Ecto neural progenitor cell (in vitro differentiated cells): ENCODE measurements at regions not wholly inside any gene's neighbourhood (a gene's known extent, or its start where the extent isn't known, plus 50 kb on each side); places are given as distances from the start of the nearest gene placed in this dataset.
"Not testable (repeated sequence)": the region's sequence is repeated elsewhere in the genome, so short reads cannot be mapped to it uniquely, and the experiment has no call there.

Experiments
- DNase-seq: peaks from one replicate; pipeline ENCODE4 v3.0.0-alpha.2; 2018; ENCODE audit warnings: low spot score

GRCh38 chr4:81816031-81816761, 344.5 kb upstream of the RASGEF1B start:
- DNase-seq = no peak

GRCh38 chr4:81814987-81815541, 343.4 kb upstream of the RASGEF1B start:
- no peak for DNase-seq

GRCh38 chr4:81811562-81812293, 340.0 kb upstream of the RASGEF1B start:
- no peak for DNase-seq

- DNase-seq = no peak
Observed at GRCh38 chr4:81808011-81808672, 336.4 kb upstream of the RASGEF1B start.

DNA sequence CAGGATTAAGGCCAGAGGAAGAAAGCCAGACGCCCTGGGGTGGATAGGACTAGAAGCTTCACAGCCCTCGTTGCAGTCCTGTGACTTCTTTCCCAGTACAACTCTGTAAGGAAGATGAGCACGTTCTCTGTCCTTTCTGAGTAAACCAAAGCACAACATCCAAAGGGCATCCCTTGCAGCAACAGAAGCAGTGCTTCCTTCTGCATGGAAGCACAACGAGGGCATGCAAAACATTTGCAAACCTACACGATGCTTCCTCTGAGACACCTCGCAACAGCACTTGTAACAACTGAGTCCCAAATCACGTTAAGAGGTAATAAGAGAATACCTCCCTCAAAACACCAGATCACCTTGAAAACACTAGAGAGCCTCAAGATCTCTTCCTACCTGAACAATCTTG, 335.7 kb upstream of the RASGEF1B start:
- no peak for DNase-seq

DNA sequence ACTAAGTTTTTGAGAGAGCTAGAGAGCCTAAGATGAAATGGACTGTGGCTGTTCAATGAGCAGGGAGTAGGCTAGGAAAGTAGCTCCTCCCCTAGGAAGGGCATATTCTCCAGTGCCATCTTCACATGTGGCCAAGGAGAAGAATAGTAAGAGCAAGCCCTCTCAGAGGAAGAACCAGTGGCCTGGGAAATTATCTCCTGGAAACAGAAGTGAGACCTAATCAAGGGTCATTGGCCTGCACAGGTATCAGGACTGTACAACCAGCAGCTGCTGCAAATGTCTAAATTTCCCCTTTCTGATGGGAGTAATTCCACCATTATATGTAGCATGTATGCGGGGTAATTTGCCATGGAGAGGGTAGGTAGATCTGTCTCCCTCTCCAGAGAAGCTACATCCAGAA, 334.8 kb upstream of the RASGEF1B start:
- no peak for DNase-seq

- DNase-seq = no peak
Observed at GRCh38 chr4:81804849-81805248, 333.1 kb upstream of the RASGEF1B start.

- DNase-seq = no peak
Observed at GRCh38 chr4:81802285-81802846, 330.7 kb upstream of the RASGEF1B start.

- DNase-seq = no peak
Observed at GRCh38 chr4:81799371-81799770, 327.7 kb upstream of the RASGEF1B start.

DNA sequence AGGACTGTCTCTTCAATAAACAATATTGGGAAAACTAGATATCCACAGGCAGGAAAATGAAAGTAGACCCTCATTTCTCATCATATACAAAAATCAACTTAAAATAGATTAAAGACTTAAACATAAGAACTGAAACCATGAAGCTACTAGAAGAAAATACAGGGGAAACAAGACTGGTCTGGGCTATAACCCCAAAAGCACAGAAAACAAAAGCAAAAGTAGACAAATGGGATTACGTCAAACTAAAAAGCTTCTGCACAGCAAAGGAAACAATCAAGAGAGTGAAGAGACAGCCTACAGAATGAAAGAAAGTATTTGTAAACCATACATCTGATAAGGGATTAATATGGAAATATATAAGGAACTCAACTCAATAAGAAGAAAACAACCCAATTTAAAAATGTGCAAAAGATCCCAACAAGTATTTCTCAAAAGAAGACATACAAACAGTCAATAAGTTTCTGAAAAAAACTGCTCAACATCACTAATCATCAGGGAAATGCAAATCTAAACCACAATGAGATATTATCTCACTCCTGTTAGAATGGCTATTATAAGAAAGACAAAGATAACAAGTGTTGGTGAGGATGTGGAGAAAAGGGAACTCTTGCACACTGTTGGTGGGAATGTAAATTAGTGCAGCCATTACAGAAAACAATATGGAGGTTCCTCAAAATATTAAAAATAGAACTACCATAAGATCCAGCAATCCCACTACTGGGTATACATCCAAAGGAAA, 325.3 kb upstream of the RASGEF1B start:
- no peak for DNase-seq

GRCh38 chr4:81792521-81792920, 320.8 kb upstream of the RASGEF1B start:
- no peak for DNase-seq

- no peak for DNase-seq
Observed at GRCh38 chr4:81790477-81790876, 318.8 kb upstream of the RASGEF1B start.

GRCh38 chr4:81789741-81790399, 318.2 kb upstream of the RASGEF1B start:
- no peak for DNase-seq

DNA sequence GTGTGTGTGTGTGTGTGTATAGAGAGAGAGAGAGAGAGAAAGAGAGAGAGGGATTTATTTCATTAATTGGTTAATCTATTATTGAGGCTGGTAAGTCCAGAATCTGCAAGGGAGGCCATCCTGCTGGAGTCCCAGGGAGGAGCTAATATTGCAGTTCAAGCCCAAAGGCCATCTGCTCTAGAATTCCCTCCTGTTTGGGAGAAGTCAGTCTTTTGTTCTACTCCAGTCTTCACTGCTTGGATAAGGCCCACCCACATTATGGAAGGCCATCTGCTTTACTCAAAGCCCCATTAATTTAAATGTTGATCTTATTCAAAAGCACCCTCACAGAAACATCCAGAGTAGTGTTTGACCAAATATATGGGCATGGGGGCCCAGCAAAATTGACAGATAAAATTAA, 317.5 kb upstream of the RASGEF1B start:
- DNase-seq = no peak

- DNase-seq = no peak
Observed at GRCh38 chr4:81786766-81787165, 315.1 kb upstream of the RASGEF1B start.

DNA sequence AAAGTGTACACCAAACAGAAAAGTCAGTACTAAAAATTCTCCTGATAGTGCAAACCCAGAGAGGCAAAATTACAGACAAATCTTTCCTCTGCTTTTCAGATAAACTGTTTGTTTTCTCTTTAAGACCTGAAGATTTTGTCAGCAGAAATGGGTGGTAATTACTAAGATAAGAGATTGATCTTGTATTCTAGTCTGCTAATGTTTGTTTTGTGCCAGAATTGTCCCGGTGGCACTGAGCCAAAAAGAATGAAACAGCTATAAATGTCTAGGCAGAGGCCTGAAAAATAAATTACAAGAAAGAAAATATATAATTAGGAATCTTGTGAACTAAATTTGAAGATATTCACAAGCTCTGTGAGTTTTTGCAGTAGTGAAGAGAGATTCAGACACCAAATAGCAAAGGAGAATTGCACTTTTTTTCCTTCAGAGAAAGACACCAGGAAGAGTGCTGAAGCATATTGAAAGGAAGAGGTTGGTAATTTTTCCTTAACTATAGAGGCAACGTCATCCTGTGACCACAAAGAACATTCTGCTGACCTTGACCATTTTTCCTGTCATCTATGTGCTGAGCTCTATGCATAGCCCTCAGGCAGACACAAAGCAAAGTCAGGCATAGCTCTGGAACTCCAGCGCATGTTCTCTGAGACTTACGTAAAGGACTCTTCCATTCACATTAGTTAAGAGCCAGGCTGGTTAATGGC, 314.5 kb upstream of the RASGEF1B start:
- DNase-seq = no peak

GRCh38 chr4:81785338-81785737, 313.6 kb upstream of the RASGEF1B start:
- DNase-seq = no peak

GRCh38 chr4:81783558-81783957, 311.9 kb upstream of the RASGEF1B start:
- DNase-seq = no peak

GRCh38 chr4:81781799-81782198, 310.1 kb upstream of the RASGEF1B start:
- DNase-seq = no peak

- DNase-seq = not testable (repeated sequence)
Observed at GRCh38 chr4:81777718-81778117, 306.0 kb upstream of the RASGEF1B start.

DNA sequence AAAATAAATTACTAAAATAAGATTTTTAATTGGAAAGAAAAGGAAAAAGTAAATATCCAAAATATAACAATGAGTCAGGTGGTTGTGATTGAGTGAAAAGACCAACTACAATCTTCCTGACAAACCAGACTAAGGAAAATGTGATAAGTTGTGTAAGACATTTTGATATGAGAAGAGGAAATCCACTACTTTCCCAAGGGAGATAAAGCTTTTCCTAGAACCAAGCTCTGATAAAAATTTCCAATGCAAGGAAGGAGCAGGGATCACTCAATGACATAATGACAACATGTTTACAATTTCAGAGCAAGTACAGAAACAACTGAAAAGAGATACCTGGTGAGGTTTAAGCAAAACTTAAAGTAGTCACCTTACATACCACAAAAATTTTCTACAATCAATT, 305.1 kb upstream of the RASGEF1B start:
- no peak for DNase-seq
